ENCODE measurements at regions not wholly inside any gene's neighbourhood (a gene's known extent, or its start where the extent isn't known, plus 50 kb on each side); places are given as distances from the start of the nearest gene placed in this dataset.
A peak's percentile ranks its signal among the peaks of the same experiment; 100 is the strongest.

- no peak for DNase-seq (ENCODE audit: low spot score)
Observed at GRCh38 chrX:140848800-140849199, 139.2 kb downstream of the LINC00632 start.

- no peak for DNase-seq (ENCODE audit: low spot score)
Observed at GRCh38 chrX:140860718-140861117, 141.7 kb upstream of the SPANXB1 start.

- no peak for DNase-seq (ENCODE audit: low spot score)
Observed at GRCh38 chrX:140866446-140866845, 135.9 kb upstream of the SPANXB1 start.

- DNase-seq (ENCODE audit: low spot score) = no peak
Observed at GRCh38 chrX:140912606-140913005, 89.8 kb upstream of the SPANXB1 start.

- DNase-seq (ENCODE audit: low spot score) = no peak
Observed at GRCh38 chrX:140913802-140914501, 88.4 kb upstream of the SPANXB1 start.

GRCh38 chrX:140916872-140917271 lies 85.5 kb upstream of the SPANXB1 start:
- DNase-seq (ENCODE audit: low spot score) = no peak

- no peak for DNase-seq (ENCODE audit: low spot score)
Observed at GRCh38 chrX:140917354-140918115, 84.9 kb upstream of the SPANXB1 start.

GRCh38 chrX:140918398-140919038 lies 83.9 kb upstream of the SPANXB1 start:
- DNase-seq (ENCODE audit: low spot score) = peak; percentile 49

- no peak for DNase-seq (ENCODE audit: low spot score)
Observed at GRCh38 chrX:140920416-140920815, 82.0 kb upstream of the SPANXB1 start.

GRCh38 chrX:140923118-140923517 lies 79.3 kb upstream of the SPANXB1 start:
- no peak for DNase-seq (ENCODE audit: low spot score)

GRCh38 chrX:140928739-140929138 lies 73.7 kb upstream of the SPANXB1 start:
- DNase-seq (ENCODE audit: low spot score) = no peak

GRCh38 chrX:140933016-140933415 lies 69.4 kb upstream of the SPANXB1 start:
- DNase-seq (ENCODE audit: low spot score) = no peak

GRCh38 chrX:140933874-140934655 lies 68.3 kb upstream of the SPANXB1 start:
- no peak for DNase-seq (ENCODE audit: low spot score)

GRCh38 chrX:140943513-140943912 lies 58.9 kb upstream of the SPANXB1 start:
- DNase-seq (ENCODE audit: low spot score) = no peak

- no peak for DNase-seq (ENCODE audit: low spot score)
Observed at GRCh38 chrX:140944710-140945109, 57.7 kb upstream of the SPANXB1 start.

GRCh38 chrX:140948827-140949226 lies 53.6 kb upstream of the SPANXB1 start:
- no peak for DNase-seq (ENCODE audit: low spot score)

GRCh38 chrX:140949233-140949632 lies 53.2 kb upstream of the SPANXB1 start:
- no peak for DNase-seq (ENCODE audit: low spot score)

Data from CD4-positive, alpha-beta T cell treated with Interleukin-15 for 4 hours (primary cell).